Neuronal stem cell (in vitro differentiated cells): ENCODE measurements at regions not wholly inside any gene's neighbourhood (a gene's known extent, or its start where the extent isn't known, plus 50 kb on each side); places are given as distances from the start of the nearest gene placed in this dataset.

Experiments
- DNase-seq: peaks from one replicate; pipeline ENCODE4 v3.0.0-alpha.2; 2013; ENCODE audit warnings: low spot score
- H2AFZ ChIP-seq: one replicate; pipeline ENCODE4 v1.6.1; 2013; ENCODE audit warnings: mild to moderate bottlenecking, low read length, inconsistent platforms
- H2AK5ac ChIP-seq: 2 replicates; pipeline ENCODE4 v1.6.1; 2013; ENCODE audit warnings: low read depth, mild to moderate bottlenecking, inconsistent platforms, low read length, moderate library complexity, mixed read lengths
- H2BK120ac ChIP-seq: 2 replicates; pipeline ENCODE4 v1.6.1; 2013; ENCODE audit warnings: low read depth, mild to moderate bottlenecking, inconsistent platforms, low read length, moderate library complexity, mixed read lengths
- H2BK12ac ChIP-seq: one replicate; pipeline ENCODE4 v1.6.1; 2013; ENCODE audit warnings: low read length, inconsistent platforms
- H2BK15ac ChIP-seq: 2 replicates; pipeline ENCODE4 v1.6.1; 2013; ENCODE audit warnings: mild to moderate bottlenecking, low read length, inconsistent platforms, mixed read lengths
- H2BK5ac ChIP-seq: one replicate; pipeline ENCODE4 v1.6.1; 2013; ENCODE audit warnings: inconsistent platforms, mild to moderate bottlenecking, low read length, moderate library complexity
- H3K14ac ChIP-seq: one replicate; pipeline ENCODE4 v1.6.1; 2013; ENCODE audit warnings: low read length, inconsistent platforms
- H3K18ac ChIP-seq: 2 replicates; pipeline ENCODE4 v1.6.1; 2013; ENCODE audit warnings: low read length, inconsistent platforms
- H3K23ac ChIP-seq: 2 replicates; pipeline ENCODE4 v1.6.1; 2013; ENCODE audit warnings: low read depth, mild to moderate bottlenecking, mixed read lengths, low read length, inconsistent platforms; ENCODE audit not compliant: poor library complexity
- H3K27ac ChIP-seq: replicated peaks from 3 replicates; pipeline ENCODE4 v1.5.1; 2013; ENCODE audit warnings: low read length, inconsistent platforms
- H3K27me3 ChIP-seq, 3 experiments: 2 replicates each; pipeline ENCODE4 v1.6.1; 2013; ENCODE audit warnings: low read length in 3 of 3, mild to moderate bottlenecking in 2 of 3, inconsistent platforms in 1 of 3, low read depth in 1 of 3, mixed read lengths in 1 of 3, moderate library complexity in 1 of 3; ENCODE audit not compliant: control insufficient read depth in 3 of 3, insufficient read depth in 3 of 3
- H3K36me3 ChIP-seq, 2 donors: replicated peaks in 1 of 2; 2 replicates each; pipeline ENCODE4 v1.6.1; 2013; ENCODE audit warnings: low read length in 2 of 2; ENCODE audit not compliant: control insufficient read depth in 2 of 2, insufficient read depth in 2 of 2
- H3K4ac ChIP-seq: 2 replicates; pipeline ENCODE4 v1.6.1; 2013; ENCODE audit warnings: inconsistent platforms, mild to moderate bottlenecking, low read length, moderate library complexity
- H3K4me1 ChIP-seq, 2 donors: 1 replicate in 1 of 2; 2 replicates in 1 of 2; pipeline ENCODE4 v1.6.1; 2013; ENCODE audit warnings: low read length in 2 of 2, low read depth in 1 of 2; ENCODE audit not compliant: control insufficient read depth in 2 of 2, insufficient read depth in 1 of 2
- H3K4me2 ChIP-seq: one replicate; pipeline ENCODE4 v1.6.1; 2013; ENCODE audit warnings: mild to moderate bottlenecking, low read length, inconsistent platforms; ENCODE audit not compliant: insufficient read depth, poor library complexity, severe bottlenecking
- H3K4me3 ChIP-seq, 2 donors: 2 replicates each; pipeline ENCODE4 v1.5.1; 2013; ENCODE audit warnings: low read length in 2 of 2, mild to moderate bottlenecking in 2 of 2, inconsistent platforms in 1 of 2, moderate library complexity in 1 of 2
- H3K79me1 ChIP-seq: one replicate; pipeline ENCODE4 v1.6.1; 2013; ENCODE audit warnings: low read depth, mild to moderate bottlenecking, inconsistent platforms, low read length, moderate library complexity
- H3K9ac ChIP-seq: one replicate; pipeline ENCODE4 v1.6.1; 2013; ENCODE audit warnings: mild to moderate bottlenecking, low read depth, low read length, inconsistent platforms; ENCODE audit not compliant: poor library complexity
- H3K9me3 ChIP-seq, 2 donors: replicated peaks in 1 of 2; 2 replicates each; pipeline versions ENCODE3 to v1.6.1; 2013; ENCODE audit warnings: low read length in 2 of 2, mild to moderate bottlenecking in 2 of 2, inconsistent platforms in 1 of 2, low read depth in 1 of 2, mixed read lengths in 1 of 2, moderate library complexity in 1 of 2; ENCODE audit not compliant: control insufficient read depth in 2 of 2, insufficient read depth in 1 of 2
- H4K8ac ChIP-seq: one replicate; pipeline ENCODE4 v1.6.1; 2013; ENCODE audit warnings: low read depth, mild to moderate bottlenecking, inconsistent platforms, low read length, moderate library complexity
- H4K91ac ChIP-seq: one replicate; pipeline ENCODE4 v1.6.1; 2013; ENCODE audit warnings: low read length, low read depth, mild to moderate bottlenecking, inconsistent platforms; ENCODE audit not compliant: poor library complexity
- WGBS, 2 donors: extraction: QIAGEN DNeasy Blood & Tissue Kit; methylation state at CpG; one replicate each; pipeline ENCODE4 v1.1.7; 2013; ENCODE audit warnings: missing lambda C conversion rate in 2 of 2, mixed read lengths in 1 of 2; ENCODE audit not compliant: insufficient read length in 2 of 2, insufficient replicate concordance in 1 of 2; ENCODE audit errors: extremely low coverage in 2 of 2; 5-methylcytosine and 5-hydroxymethylcytosine counted together

DNA sequence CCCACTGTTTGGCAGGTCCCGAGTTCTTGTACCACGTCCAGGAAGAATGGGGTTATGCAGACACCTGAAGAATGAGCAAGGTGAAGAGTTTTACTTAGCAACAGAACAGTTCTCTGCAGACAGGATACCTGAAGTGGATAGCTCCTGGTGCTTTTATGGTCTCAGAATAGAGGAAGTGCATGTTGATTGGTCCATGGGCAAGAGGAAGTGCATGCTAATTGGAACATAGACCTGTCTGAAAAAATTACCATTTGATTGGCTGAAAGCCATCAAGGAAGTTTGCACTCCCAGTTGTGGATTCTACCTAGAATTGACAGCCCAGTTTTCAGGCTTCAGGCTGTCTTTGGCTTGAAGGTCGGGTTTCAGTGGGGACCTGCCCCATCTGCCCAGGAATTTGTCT lies 887.5 kb downstream of the FAT4 start:
- no peak overlapping the region for H3K4me2 ChIP-seq
- no peak overlapping the region for H3K9ac ChIP-seq
- no peak overlapping the region for H2BK12ac ChIP-seq
- DNase-seq, result no peak
- H2AK5ac ChIP-seq, result no peak overlapping the region
- WGBS, 2 donors, result no CpG with 5 or more reads among the region's 3 CpGs
- H3K79me1 ChIP-seq, result peaks cover 1% of the 10 kb centered on the region
- no peak overlapping the region for H2BK120ac ChIP-seq
- no peaks in the 10 kb centered on the region for H3K27me3 ChIP-seq
- no peaks in the 10 kb centered on the region for H3K36me3 ChIP-seq
- no peak overlapping the region for H3K4ac ChIP-seq
- no peak overlapping the region for H3K27ac ChIP-seq
- H3K4me1 ChIP-seq, result no peaks in the 10 kb centered on the region
- no peak overlapping the region for H4K91ac ChIP-seq
- H3K9me3 ChIP-seq, result peaks cover 0 to 2% of the 10 kb centered on the region in 2 donors
- H3K18ac ChIP-seq, result no peak overlapping the region
- H3K14ac ChIP-seq, result no peak overlapping the region
- H2BK5ac ChIP-seq, result no peak overlapping the region
- H2BK15ac ChIP-seq, result no peak overlapping the region
- no peak overlapping the region for H3K4me3 ChIP-seq
- no peak overlapping the region for H4K8ac ChIP-seq
- no peak overlapping the region for H3K23ac ChIP-seq
- H2AFZ ChIP-seq, result no peak overlapping the region

DNA sequence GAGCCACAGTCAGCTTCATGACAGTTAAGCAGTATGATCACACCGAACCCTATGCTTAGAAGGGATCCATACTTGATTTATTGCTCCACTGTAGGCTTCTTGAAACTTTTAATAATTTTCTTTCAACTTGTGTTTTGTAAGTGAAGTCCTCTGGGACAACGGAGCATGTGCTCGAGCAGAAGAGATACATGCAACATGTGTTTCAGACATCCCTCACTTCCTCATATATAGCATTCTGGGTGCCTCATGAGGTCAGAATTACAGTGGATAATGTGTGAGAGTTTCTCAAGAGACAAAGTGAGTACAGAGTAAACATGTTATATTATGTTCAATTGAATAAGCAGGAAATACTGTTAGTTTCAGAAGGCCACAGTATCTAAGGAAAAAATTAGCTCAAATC lies 893.2 kb downstream of the FAT4 start:
- DNase-seq, result no peak
- Histone ChIP-seq H2AK5ac (no peak overlapping the region), H3K23ac (no peak overlapping the region), H4K91ac (no peak overlapping the region), H2BK5ac (no peak overlapping the region), H3K79me1 (no peaks in the 10 kb centered on the region), H3K4ac (no peak overlapping the region), H3K14ac (no peak overlapping the region), H3K27me3 (no peaks in the 10 kb centered on the region), H2BK15ac (no peak overlapping the region), H2AFZ (no peak overlapping the region), H3K4me1 (no peaks in the 10 kb centered on the region), H2BK12ac (no peak overlapping the region), H2BK120ac (no peak overlapping the region), H3K4me2 (no peak overlapping the region), H3K9ac (no peak overlapping the region), H3K27ac (no peak overlapping the region), H3K9me3 (no peaks in the 10 kb centered on the region), H3K4me3 (no peak overlapping the region), H3K18ac (no peak overlapping the region), H4K8ac (no peak overlapping the region), H3K36me3 (no peaks in the 10 kb centered on the region)
- WGBS, 2 donors, result no CpG with 5 or more reads among the region's 3 CpGs

DNA sequence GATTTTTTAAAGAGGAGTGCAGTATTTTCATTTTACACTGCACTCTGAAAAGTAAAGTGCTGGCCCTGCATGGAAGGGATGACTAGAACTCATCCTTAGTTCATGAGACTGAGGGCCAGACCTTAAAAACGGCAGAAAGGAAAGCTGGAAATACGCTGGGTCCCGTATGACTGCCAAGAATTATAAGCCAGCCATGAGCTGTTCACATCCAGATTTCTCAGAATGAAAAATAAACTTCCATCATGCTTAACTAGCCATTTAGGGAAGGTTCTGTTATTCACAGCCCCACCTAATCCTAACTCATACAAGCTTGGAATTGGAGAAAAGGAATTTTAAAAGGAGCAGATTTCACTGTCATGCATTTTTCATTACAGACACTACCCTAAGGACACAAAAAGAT lies 894.4 kb downstream of the FAT4 start:
- Histone ChIP-seq H3K14ac (no peak overlapping the region), H3K4me3 (no peak overlapping the region), H2BK120ac (no peak overlapping the region), H3K79me1 (no peaks in the 10 kb centered on the region), H2AFZ (no peak overlapping the region), H4K8ac (no peak overlapping the region), H2BK5ac (no peak overlapping the region), H3K18ac (no peak overlapping the region), H3K27ac (no peak overlapping the region), H3K4ac (no peak overlapping the region), H2BK15ac (no peak overlapping the region), H3K4me2 (no peak overlapping the region), H2BK12ac (no peak overlapping the region), H3K36me3 (no peaks in the 10 kb centered on the region), H3K23ac (no peak overlapping the region), H3K9me3 (no peaks in the 10 kb centered on the region), H3K27me3 (no peaks in the 10 kb centered on the region), H3K4me1 (no peaks in the 10 kb centered on the region), H2AK5ac (no peak overlapping the region), H4K91ac (no peak overlapping the region), H3K9ac (no peak overlapping the region)
- no CpG with 5 or more reads among the region's 3 CpGs for WGBS, 2 donors
- no peak for DNase-seq

DNA sequence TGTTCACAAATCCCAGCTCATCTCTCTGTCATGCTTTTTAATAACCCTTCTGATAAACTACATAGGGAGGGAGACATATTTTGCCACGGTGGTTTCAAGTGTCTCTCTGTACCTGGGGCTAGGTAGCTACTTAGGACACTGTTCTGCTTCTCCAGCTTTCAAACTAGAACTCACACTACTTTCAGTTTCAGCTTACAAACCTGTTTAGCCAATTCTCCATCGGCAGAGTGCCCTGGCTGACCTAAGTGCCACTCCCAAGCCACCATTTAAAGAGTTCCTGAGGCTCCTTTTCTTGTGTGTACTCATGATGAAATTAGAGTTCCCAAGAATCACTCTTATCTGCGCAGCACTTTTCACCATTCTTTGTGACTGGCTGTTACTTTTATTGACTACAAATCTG lies 899.2 kb downstream of the FAT4 start:
- no peak overlapping the region for H3K4me2 ChIP-seq
- no peak overlapping the region for H3K18ac ChIP-seq
- no peak overlapping the region for H3K9ac ChIP-seq
- H3K14ac ChIP-seq, result no peak overlapping the region
- no peaks in the 10 kb centered on the region for H3K9me3 ChIP-seq
- H3K4me1 ChIP-seq, result no peaks in the 10 kb centered on the region
- H2BK15ac ChIP-seq, result no peak overlapping the region
- no peak overlapping the region for H3K23ac ChIP-seq
- no CpG with 5 or more reads among the region's 3 CpGs for WGBS, 2 donors
- H3K4me3 ChIP-seq, result no peak overlapping the region
- H3K79me1 ChIP-seq, result no peaks in the 10 kb centered on the region
- no peaks in the 10 kb centered on the region for H3K36me3 ChIP-seq
- no peak overlapping the region for H4K91ac ChIP-seq
- no peaks in the 10 kb centered on the region for H3K27me3 ChIP-seq
- H3K4ac ChIP-seq, result no peak overlapping the region
- DNase-seq, result no peak
- H3K27ac ChIP-seq, result no peak overlapping the region
- H2BK120ac ChIP-seq, result no peak overlapping the region
- no peak overlapping the region for H2BK5ac ChIP-seq
- H2BK12ac ChIP-seq, result no peak overlapping the region
- peak overlapping the region; percentile 34 for H2AFZ ChIP-seq
- H2AK5ac ChIP-seq, result no peak overlapping the region
- no peak overlapping the region for H4K8ac ChIP-seq
